WERI-Rb-1 (cell line): ENCODE measurements at regions not wholly inside any gene's neighbourhood (a gene's known extent, or its start where the extent isn't known, plus 50 kb on each side); places are given as distances from the start of the nearest gene placed in this dataset.

Experiments used
- DNase-seq: peaks from one replicate; pipeline ENCODE4 v3.0.0-alpha.2; 2020
- H3K27ac ChIP-seq: fragments of 250-450 bp; sonication (Bioruptor Pico); 2 replicates; pipeline ENCODE4 v1.5.1; 2020; ENCODE audit warnings: mild to moderate bottlenecking, moderate library complexity
- H3K27me3 ChIP-seq: fragments of 250-450 bp; sonication (Bioruptor Pico); 2 replicates; pipeline ENCODE4 v1.5.1; 2021; ENCODE audit warnings: mild to moderate bottlenecking, low read depth, moderate library complexity; ENCODE audit not compliant: insufficient read depth, severe bottlenecking
- H3K36me3 ChIP-seq: fragments of 250-450 bp; sonication (Bioruptor Pico); 2 replicates; pipeline ENCODE4 v1.5.1; 2020; ENCODE audit warnings: mild to moderate bottlenecking, moderate library complexity
- H3K4me3 ChIP-seq: 2 replicates; pipeline ENCODE4 v1.5.1; 2011; ENCODE audit warnings: low read depth, mild to moderate bottlenecking, control low read depth, low read length
- H3K9me3 ChIP-seq: fragments of 250-450 bp; sonication (Bioruptor Pico); 2 replicates; pipeline ENCODE4 v1.5.1; 2021; ENCODE audit warnings: mild to moderate bottlenecking, moderate library complexity; ENCODE audit not compliant: severe bottlenecking
- CTCF ChIP-seq: IDR thresholded peaks from 2 replicates; pipeline ENCODE4 v1.5.1; 2011; ENCODE audit warnings: low read depth, mild to moderate bottlenecking, control low read depth, inconsistent platforms, low read length

DNA sequence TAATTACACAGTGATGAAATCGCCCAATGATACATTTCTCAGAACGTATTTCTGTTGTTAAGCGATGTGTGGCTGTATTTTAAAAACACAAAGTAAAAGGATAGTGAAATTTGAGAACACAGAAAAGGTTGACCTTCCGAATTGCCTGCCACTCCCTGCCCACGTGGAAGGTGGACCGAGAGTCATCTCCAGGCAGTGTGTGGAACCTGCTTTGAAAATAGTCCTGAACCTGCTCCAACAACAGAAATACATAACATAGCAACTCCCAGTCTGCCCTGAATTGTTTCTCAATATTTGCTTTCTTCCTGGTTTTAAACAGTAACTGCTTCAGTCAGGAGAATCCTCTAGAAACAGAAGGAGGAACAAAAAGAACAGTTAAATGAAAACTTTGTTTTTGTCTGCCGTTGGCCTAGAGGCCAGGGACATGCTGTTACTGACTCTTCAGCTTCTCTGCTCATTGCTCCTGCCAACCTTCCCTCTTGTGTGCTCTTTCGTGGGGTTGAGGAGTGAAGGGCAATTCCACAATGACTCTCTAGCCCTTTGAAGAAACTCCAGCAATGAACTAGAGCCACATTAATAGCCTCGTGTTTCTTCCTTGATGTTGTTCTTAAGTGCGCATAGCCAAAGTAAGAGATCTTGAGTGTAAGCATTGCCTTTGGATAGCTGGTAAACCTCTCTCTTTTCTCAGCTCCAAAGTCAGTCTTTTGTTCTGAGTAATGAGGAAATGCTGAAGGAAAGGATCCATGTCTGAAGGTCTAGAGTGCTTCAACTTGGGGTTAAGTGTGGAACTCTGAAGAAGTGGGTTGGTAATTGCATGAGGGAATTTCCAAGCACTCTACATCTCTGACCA, 452.5 kb upstream of the CCL2 start:
- H3K4me3 ChIP-seq = no peak overlapping the region
- H3K27me3 ChIP-seq = peaks cover 56% of the 10 kb centered on the region
- no peak for TF ChIP-seq CTCF
- H3K9me3 ChIP-seq = no peaks in the 10 kb centered on the region
- no peak overlapping the region for H3K27ac ChIP-seq
- H3K36me3 ChIP-seq = no peaks in the 10 kb centered on the region
- DNase-seq = no peak

- Histone ChIP-seq H3K36me3 (no peaks in the 10 kb centered on the region), H3K27me3 (peaks cover 49% of the 10 kb centered on the region), H3K27ac (no peak overlapping the region), H3K9me3 (no peaks in the 10 kb centered on the region), H3K4me3 (no peak overlapping the region)
- DNase-seq = no peak
- no peak for TF ChIP-seq CTCF
Measured at GRCh38 chr17:33803199-33803685, 451.8 kb upstream of the CCL2 start.

DNA sequence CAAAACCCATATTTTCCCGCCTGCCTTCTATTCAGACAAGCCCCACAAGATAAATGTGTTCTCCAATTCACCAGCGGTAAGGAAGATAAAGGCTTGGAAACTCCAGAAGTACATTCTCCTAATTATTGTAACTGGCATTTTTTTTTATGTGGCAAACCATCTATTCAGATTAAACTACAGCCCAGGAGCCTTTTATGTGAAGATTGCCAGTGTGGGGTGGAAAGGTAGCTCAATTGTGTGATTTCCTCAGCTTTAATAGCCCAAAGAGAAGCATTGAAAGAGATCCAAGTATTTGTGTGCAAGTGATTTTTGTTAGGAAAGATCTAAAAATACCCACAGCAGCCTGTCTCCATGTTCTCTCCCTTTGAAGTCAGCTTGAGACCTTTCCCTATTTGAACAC, 451.4 kb upstream of the CCL2 start:
- TF ChIP-seq CTCF = no peak
- DNase-seq = no peak
- Histone ChIP-seq H3K4me3 (no peak overlapping the region), H3K9me3 (no peaks in the 10 kb centered on the region), H3K27ac (no peak overlapping the region), H3K27me3 (peaks cover 45% of the 10 kb centered on the region), H3K36me3 (no peaks in the 10 kb centered on the region)

- H3K27me3 ChIP-seq = peaks cover 46% of the 10 kb centered on the region
- DNase-seq = no peak
Measured at GRCh38 chr17:33804401-33804800, 450.7 kb upstream of the CCL2 start.

DNA sequence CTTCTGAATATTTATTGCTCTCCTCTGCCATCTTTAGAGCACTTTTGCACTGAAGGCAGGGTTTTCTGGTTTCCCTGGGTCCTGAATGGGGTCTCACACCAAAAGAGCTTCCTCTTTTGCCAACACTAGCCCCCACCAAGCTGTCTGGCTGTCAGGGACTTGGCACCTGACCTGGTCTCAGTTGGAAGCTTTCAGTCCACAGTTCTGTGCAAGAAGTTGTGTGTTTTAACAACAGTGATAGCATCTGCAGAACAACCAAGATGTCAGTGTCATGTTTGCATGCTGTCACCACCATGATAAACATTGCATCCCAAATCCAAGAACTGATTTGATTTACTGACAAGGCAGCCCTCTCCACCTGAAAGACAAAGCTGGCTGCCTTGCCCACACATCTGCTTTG, 448.5 kb upstream of the CCL2 start:
- H3K27ac ChIP-seq = no peak overlapping the region
- no peaks in the 10 kb centered on the region for H3K36me3 ChIP-seq
- peaks cover 40% of the 10 kb centered on the region for H3K27me3 ChIP-seq
- no peaks in the 10 kb centered on the region for H3K9me3 ChIP-seq
- no peak for TF ChIP-seq CTCF
- DNase-seq = no peak
- no peak overlapping the region for H3K4me3 ChIP-seq

More at GRCh38 chr17:33804401-33804800, 450.7 kb upstream of the CCL2 start:
- no peaks in the 10 kb centered on the region for H3K36me3 ChIP-seq
- TF ChIP-seq CTCF = no peak
- no peaks in the 10 kb centered on the region for H3K9me3 ChIP-seq
- H3K4me3 ChIP-seq = no peak overlapping the region
- H3K27ac ChIP-seq = no peak overlapping the region
